T-helper 17 cell (primary cell): ENCODE measurements at regions not wholly inside any gene's neighbourhood (a gene's known extent, or its start where the extent isn't known, plus 50 kb on each side); places are given as distances from the start of the nearest gene placed in this dataset.
"Not testable (repeated sequence)": the region's sequence is repeated elsewhere in the genome, so short reads cannot be mapped to it uniquely, and the experiment has no call there.

Experiments
- ATAC-seq: fragments of 150-1000 bp; cut with Tn5 transposase; 2 replicates; pipeline ENCODE4 v1.10.0; 2021; ENCODE audit warnings: mild to moderate bottlenecking, moderate library complexity
- DNase-seq, 3 donors: peaks; one replicate each; pipeline versions ENCODE4 v3.0.0 to v3.0.0-alpha.2; 2020 to 2021
- H3K9me3 ChIP-seq: one replicate; pipeline ENCODE4 v1.7.0; 2013; ENCODE audit warnings: low read length, mild to moderate bottlenecking; ENCODE audit not compliant: control insufficient read depth, poor library complexity, severe bottlenecking
- H3K27ac Mint-ChIP-seq: one replicate; pipeline ENCODE4 v1.8.0; 2022; ENCODE audit warnings: mild to moderate bottlenecking, moderate library complexity, mixed read lengths
- H3K27me3 Mint-ChIP-seq: one replicate; pipeline ENCODE4 v1.8.0; 2022; ENCODE audit warnings: mixed read lengths
- H3K36me3 Mint-ChIP-seq: one replicate; pipeline ENCODE4 v1.8.0; 2022; ENCODE audit warnings: low read depth, mixed read lengths
- H3K4me1 Mint-ChIP-seq: one replicate; pipeline ENCODE4 v1.8.0; 2022; ENCODE audit warnings: mild to moderate bottlenecking, mixed read lengths
- H3K4me3 Mint-ChIP-seq: one replicate; pipeline ENCODE4 v1.8.0; 2022; ENCODE audit warnings: mild to moderate bottlenecking, moderate library complexity, mixed read lengths

DNA sequence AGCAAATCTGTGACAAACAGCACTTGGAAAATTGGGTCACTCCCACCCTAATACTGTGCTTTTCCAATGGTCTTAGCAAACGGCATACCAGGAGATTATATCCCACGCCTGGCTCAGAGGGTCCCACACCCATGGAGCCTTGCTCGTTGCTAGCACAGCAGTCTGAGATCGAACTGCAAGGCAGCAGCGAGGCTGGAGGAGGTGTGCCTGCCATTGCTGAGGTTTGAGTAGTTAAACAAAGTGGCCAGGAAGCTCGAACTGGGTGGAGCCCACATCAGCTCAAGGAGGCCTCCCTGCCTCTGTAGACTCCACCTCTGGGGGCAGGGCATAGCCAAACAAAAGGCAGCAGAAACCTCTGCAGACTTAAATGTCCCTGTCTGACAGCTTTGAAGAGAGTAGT lies 440.5 kb upstream of the ACTBL2 start:
- not testable (repeated sequence) for H3K27me3 Mint-ChIP-seq, DNase-seq, H3K4me3 Mint-ChIP-seq, H3K27ac Mint-ChIP-seq, ATAC-seq, H3K4me1 Mint-ChIP-seq, H3K36me3 Mint-ChIP-seq, H3K9me3 ChIP-seq

DNA sequence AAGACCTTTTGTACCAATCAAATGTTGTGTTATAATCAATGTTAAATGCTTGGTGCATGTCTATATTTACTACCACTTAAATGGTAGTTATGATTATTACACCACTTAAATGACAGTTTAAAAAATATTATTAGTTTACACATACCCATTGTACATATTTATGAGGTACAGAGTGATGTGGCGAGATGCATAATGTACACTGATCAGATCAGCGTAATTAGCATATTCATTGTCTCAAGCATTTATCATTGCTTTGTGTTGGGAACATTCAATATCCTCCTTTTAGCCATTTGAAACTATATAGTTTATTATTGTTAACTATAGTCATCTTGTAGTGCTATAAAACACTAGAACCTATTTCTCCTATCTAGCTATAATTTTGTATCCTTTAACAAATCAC lies 434.4 kb upstream of the ACTBL2 start:
- Mint-ChIP-seq H3K4me3 (no peak overlapping the region), H3K36me3 (no peaks in the 10 kb centered on the region), H3K27me3 (peaks cover 6% of the 10 kb centered on the region), H3K27ac (no peak overlapping the region), H3K4me1 (no peaks in the 10 kb centered on the region)
- DNase-seq (no peak), ATAC-seq (no peak)
- no peaks in the 10 kb centered on the region for H3K9me3 ChIP-seq

DNA sequence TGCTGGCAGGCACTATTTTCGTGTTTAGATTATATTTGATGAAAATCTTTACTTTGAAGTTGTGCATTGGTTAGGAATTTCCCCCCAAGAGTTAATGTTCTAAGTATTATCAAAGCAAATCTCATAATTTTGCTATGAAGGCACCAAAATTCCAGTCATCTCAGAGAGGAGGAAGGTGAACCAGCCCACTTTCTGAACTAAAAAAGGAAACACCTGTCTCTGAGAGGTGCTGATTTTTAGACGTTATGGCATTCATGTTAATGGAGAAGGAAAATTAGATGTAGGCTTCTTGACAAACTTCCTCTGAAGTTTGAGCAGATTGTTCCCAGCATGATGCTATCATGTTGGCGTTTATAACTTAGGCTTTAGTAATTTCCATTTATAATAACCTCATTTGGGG lies 432.9 kb upstream of the ACTBL2 start:
- no peaks in the 10 kb centered on the region for H3K36me3 Mint-ChIP-seq
- peaks cover 10% of the 10 kb centered on the region for H3K27me3 Mint-ChIP-seq
- no peak for ATAC-seq

DNA sequence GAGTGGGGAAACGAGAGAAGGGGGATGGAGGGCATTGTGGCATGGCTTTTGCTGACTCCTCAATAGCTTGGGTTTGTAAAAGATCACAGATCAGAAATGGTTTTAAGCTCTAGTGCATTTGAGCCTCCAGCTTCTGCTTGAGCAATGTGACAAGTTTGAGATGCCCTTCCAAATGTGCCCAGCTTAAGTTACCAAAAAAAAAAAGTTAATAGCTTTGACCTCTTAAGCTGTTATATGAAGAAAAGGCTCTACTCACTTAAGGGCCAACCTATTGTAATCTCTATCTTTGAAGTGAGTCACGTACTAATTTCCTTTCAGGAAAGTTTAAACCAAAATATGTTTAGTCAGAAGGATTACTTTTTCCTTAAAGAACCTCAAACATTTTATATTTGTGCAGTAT lies 428.8 kb upstream of the ACTBL2 start:
- H3K27me3 Mint-ChIP-seq: peaks cover 10% of the 10 kb centered on the region
- DNase-seq (no peak), ATAC-seq (no peak)
- no peaks in the 10 kb centered on the region for H3K4me1 Mint-ChIP-seq
- H3K27ac Mint-ChIP-seq: no peak overlapping the region
- no peaks in the 10 kb centered on the region for H3K9me3 ChIP-seq
- H3K4me3 Mint-ChIP-seq: no peak overlapping the region
- no peaks in the 10 kb centered on the region for H3K36me3 Mint-ChIP-seq

More for the DNA sequence above, 432.9 kb upstream of the ACTBL2 start:
- H3K4me3 Mint-ChIP-seq: no peak overlapping the region
- H3K4me1 Mint-ChIP-seq: no peaks in the 10 kb centered on the region
- H3K27ac Mint-ChIP-seq: no peak overlapping the region
- no peak for DNase-seq
- H3K9me3 ChIP-seq: no peaks in the 10 kb centered on the region

DNA sequence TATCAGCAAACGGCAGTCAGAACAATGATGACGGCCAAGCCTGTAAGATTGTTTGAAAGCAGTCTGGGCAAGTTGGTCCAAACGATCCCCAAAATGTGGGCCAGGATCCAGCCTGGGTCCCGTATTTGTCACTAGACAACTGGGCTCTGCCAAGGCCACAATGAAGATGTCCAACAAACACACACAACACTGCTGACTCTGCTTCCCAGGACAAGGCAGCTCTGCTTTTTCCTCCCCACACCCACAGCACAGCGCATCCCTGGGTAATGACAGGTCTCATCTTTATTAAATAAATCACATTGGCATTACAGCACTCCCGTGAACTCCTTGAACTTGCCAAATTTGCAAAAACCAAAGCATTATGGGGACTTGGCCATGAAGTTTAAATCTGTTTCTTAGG lies 424.1 kb upstream of the ACTBL2 start:
- no peak overlapping the region for H3K4me3 Mint-ChIP-seq
- H3K27ac Mint-ChIP-seq: no peak overlapping the region
- H3K9me3 ChIP-seq: no peaks in the 10 kb centered on the region
- ATAC-seq (no peak), DNase-seq (no peak)
- H3K27me3 Mint-ChIP-seq: peaks cover 13% of the 10 kb centered on the region
- H3K36me3 Mint-ChIP-seq: no peaks in the 10 kb centered on the region
- H3K4me1 Mint-ChIP-seq: no peaks in the 10 kb centered on the region

DNA sequence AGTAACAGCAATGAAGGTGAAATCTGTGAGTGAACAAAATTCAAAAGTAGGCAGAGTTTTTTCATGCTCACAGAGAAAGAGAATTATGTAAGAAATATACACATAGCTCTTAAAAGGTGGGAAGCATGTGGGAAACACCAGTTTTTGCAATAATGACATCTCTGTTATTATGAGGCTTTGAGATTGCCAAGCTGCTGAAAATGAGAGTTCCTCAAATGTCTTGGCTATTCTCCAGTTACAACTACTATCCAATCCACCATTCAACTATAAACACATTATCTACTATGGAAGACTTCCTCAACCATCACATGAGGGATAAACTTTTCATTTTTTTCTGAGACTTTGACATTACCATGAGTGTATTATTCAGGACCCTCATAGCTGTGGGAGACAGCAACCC lies 420.8 kb upstream of the ACTBL2 start:
- Mint-ChIP-seq H3K4me3 (no peak overlapping the region), H3K36me3 (no peaks in the 10 kb centered on the region), H3K27ac (no peak overlapping the region), H3K4me1 (peaks cover 2% of the 10 kb centered on the region), H3K27me3 (peaks cover 8% of the 10 kb centered on the region)
- ATAC-seq: no peak
- no peak for DNase-seq
- no peaks in the 10 kb centered on the region for H3K9me3 ChIP-seq

DNA sequence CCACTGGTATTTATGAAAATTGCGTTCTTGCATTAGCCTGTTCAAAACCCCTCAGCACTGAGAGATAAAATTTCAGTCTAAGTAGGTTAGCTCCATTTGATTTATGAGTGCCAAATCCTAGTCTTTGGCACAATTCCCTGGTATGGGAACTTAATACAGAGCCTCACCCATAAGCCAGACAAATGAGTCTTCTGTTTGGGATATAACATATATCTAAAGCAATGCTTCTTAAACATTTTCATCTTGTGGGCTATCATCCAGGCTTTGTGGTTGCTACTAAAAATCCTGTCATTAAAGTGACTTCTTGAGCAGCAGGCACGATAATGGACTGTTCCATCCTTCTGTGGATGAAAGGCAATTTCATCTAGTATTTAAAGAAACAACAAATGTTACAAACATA lies 419.5 kb upstream of the ACTBL2 start:
- no peaks in the 10 kb centered on the region for H3K9me3 ChIP-seq
- Mint-ChIP-seq H3K36me3 (no peaks in the 10 kb centered on the region), H3K27ac (no peak overlapping the region), H3K27me3 (peaks cover 8% of the 10 kb centered on the region), H3K4me3 (no peak overlapping the region), H3K4me1 (peaks cover 2% of the 10 kb centered on the region)
- ATAC-seq: no peak
- DNase-seq: no peak

DNA sequence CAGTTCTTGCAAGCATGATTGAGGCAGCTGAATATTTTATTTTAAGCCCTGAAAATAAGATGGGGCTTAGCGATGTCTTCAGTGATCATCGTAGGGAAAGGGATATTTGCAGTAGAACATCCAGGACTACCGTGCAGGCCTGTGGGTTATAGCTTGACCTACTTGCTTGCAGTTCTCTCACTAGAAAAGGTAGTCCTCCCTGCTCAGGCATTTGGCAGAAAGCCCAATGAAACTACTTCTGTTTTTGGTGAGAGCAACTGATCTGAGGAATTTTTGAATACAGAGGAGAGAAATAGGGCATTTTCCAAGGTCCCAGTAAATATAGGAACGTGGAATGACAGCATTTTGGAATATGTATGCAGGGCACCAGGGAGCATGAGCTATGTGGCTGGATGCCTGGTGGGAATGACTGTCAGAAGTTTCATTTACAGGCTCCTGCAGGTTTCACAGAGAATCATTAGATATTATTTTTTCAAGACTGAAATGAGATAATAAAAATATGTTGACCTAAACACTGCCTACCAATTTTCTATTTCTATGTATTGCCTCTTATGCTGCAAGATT lies 417.9 kb upstream of the ACTBL2 start:
- Mint-ChIP-seq H3K36me3 (no peaks in the 10 kb centered on the region), H3K27me3 (peaks cover 14% of the 10 kb centered on the region), H3K4me1 (peaks cover 2% of the 10 kb centered on the region), H3K27ac (no peak overlapping the region), H3K4me3 (no peak overlapping the region)
- ATAC-seq (no peak), DNase-seq (no peak)
- no peaks in the 10 kb centered on the region for H3K9me3 ChIP-seq

DNA sequence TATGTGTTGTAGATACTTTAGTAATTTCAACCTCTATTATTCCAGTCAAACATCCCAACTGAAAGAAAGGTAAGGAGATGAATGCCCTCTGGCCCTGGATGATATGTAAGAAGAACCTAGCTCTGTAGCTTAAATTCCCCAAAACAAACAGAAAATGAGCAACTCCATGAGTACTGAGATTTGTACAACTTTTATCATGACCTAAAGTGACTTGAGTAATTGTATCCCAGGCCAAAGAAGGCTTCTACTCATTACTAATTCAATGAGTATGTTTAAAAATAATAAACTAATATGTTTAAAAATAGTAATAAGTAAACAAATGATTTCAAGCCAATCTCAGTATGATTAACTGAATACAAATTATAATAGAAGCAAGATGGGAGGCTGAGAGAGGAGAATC lies 414.0 kb upstream of the ACTBL2 start:
- Mint-ChIP-seq H3K4me1 (peaks cover 2% of the 10 kb centered on the region), H3K27me3 (peaks cover 15% of the 10 kb centered on the region), H3K4me3 (no peak overlapping the region), H3K36me3 (no peaks in the 10 kb centered on the region), H3K27ac (no peak overlapping the region)
- no peaks in the 10 kb centered on the region for H3K9me3 ChIP-seq
- DNase-seq (no peak), ATAC-seq (no peak)

DNA sequence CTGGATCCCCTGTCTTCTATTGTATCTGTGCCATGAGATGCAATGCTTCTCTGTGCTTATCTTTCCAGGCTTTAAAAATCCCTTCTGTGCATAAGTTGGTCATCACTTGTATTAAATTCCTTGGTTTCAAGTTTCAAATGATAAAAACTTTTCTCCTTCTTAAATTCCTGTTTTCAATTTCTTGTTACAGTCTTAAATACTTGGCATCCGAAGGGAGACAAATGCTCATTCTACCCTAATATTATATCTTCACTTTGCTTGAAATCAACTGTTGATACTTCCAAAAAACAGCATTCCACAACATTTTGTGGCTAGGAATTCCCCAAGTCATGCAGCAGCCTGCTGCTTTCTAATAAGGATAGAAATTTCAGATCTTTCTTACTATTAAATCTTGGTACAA lies 413.2 kb upstream of the ACTBL2 start:
- no peaks in the 10 kb centered on the region for H3K9me3 ChIP-seq
- Mint-ChIP-seq H3K27ac (no peak overlapping the region), H3K36me3 (no peaks in the 10 kb centered on the region), H3K27me3 (peaks cover 15% of the 10 kb centered on the region), H3K4me1 (no peaks in the 10 kb centered on the region), H3K4me3 (no peak overlapping the region)
- DNase-seq (no peak), ATAC-seq (no peak)

DNA sequence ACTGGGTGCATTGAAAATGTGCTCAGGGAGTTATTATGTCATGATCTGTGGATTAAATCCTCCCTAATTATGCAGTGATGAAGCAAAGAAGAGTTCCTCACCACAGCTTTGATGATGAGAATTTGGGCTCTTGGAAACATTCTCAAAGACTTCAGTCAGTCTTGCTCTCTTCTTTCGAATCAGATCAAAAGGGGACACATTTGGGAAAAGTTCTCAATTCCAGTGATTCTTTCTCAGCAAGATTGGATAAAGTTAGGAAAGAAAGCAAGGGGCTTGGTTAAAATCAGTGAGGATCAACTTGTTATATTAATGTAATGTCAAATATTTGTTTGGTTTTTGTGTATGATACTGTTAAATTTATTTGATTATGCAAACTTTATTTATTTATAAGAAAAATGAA lies 411.3 kb upstream of the ACTBL2 start:
- no peak for ATAC-seq
- no peaks in the 10 kb centered on the region for H3K36me3 Mint-ChIP-seq

DNA sequence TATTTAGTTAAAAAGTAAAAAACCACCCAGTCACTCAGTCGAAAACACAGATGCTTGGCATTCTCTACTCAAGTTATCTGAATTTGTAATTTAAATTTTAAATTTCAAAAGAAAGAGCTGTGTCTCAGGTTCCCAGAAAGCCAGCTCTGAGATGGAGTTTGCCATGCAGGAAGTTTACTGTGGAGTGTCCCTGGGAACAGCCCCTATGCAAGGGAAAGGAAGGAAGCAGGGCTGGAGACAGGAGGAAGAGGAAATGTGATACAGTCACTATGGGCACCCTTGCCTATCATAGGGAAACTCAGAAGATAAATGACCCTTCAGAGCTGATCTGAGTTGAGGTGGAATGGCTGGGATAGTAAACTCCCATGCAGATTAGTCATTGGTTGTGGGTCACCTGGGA lies 408.8 kb upstream of the ACTBL2 start:
- ATAC-seq: no peak
- H3K4me3 Mint-ChIP-seq: no peak overlapping the region

More for the DNA sequence above, 411.3 kb upstream of the ACTBL2 start:
- Mint-ChIP-seq H3K27ac (no peak overlapping the region), H3K4me3 (no peak overlapping the region), H3K4me1 (no peaks in the 10 kb centered on the region), H3K27me3 (peaks cover 21% of the 10 kb centered on the region)
- no peaks in the 10 kb centered on the region for H3K9me3 ChIP-seq
- no peak for DNase-seq

DNA sequence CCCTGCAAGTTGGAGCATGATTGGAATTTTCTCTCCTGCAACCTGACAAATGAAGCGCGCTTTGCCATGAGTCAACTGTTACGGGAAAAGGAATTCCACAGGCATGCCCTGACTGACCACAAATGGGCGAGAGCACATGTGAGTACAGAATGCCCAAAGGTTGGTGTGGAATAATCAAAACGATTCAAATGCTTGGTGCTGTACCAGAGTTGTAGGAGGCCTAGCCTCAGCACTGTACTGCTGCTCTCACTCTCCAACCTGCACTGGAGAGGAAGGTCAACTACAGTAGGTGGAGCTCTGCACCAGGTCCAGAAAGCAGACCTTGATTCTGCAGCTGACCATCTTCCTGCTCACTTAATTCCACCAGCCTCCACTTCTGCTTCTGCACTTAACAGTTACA lies 406.9 kb upstream of the ACTBL2 start:
- Mint-ChIP-seq H3K27ac (no peak overlapping the region), H3K36me3 (no peaks in the 10 kb centered on the region), H3K4me1 (no peaks in the 10 kb centered on the region), H3K27me3 (peaks cover 13% of the 10 kb centered on the region), H3K4me3 (no peak overlapping the region)
- no peaks in the 10 kb centered on the region for H3K9me3 ChIP-seq
- no peak for DNase-seq
- ATAC-seq: no peak

More for the DNA sequence above, 408.8 kb upstream of the ACTBL2 start:
- no peaks in the 10 kb centered on the region for H3K9me3 ChIP-seq
- no peaks in the 10 kb centered on the region for H3K36me3 Mint-ChIP-seq
- H3K4me1 Mint-ChIP-seq: no peaks in the 10 kb centered on the region
- H3K27me3 Mint-ChIP-seq: peaks cover 23% of the 10 kb centered on the region
- H3K27ac Mint-ChIP-seq: no peak overlapping the region
- DNase-seq: no peak

DNA sequence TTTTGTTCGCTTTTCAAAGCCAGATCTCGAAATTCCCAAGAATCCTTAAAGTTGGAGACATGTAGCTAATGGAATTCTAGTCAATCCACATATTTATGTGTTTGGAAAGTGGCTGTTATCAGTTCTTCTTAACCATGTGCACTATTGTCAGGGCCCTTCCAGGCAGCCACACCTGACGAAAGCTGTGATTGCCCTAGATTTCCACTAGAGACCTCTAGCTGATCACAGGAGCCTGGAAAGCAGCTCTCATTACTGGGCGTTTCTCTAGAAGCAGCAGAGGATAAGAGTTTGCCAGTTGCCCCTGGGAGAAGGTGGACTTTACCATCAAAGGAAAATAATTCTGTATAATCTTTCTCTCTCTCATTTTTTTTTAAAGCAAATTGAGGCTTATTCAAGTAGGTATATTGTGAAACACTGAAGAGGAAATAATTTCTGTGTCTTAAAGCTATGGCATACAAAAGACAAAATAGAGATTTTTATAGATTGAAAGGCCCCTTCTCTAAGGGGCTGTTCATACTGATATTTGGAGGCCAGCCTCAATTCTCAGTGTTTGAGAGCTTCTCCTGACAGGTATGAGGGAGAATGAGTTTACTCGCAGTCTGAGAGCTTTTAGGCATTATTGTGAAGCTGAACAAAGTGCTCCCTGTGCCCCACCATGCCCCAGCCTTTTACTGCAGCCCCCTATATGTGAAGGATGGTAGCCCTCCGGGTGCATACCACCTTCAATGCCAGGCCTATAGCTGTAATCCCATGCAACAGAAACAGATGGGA lies 405.4 kb upstream of the ACTBL2 start:
- no peak for DNase-seq
- Mint-ChIP-seq H3K27ac (no peak overlapping the region), H3K27me3 (peaks cover 12% of the 10 kb centered on the region), H3K4me1 (no peaks in the 10 kb centered on the region), H3K36me3 (no peaks in the 10 kb centered on the region), H3K4me3 (no peak overlapping the region)
- ATAC-seq: no peak
- no peaks in the 10 kb centered on the region for H3K9me3 ChIP-seq
